ENCODE measurements at regions not wholly inside any gene's neighbourhood (a gene's known extent, or its start where the extent isn't known, plus 50 kb on each side); places are given as distances from the start of the nearest gene placed in this dataset.
"Not testable (repeated sequence)": the region's sequence is repeated elsewhere in the genome, so short reads cannot be mapped to it uniquely, and the experiment has no call there.

DNA sequence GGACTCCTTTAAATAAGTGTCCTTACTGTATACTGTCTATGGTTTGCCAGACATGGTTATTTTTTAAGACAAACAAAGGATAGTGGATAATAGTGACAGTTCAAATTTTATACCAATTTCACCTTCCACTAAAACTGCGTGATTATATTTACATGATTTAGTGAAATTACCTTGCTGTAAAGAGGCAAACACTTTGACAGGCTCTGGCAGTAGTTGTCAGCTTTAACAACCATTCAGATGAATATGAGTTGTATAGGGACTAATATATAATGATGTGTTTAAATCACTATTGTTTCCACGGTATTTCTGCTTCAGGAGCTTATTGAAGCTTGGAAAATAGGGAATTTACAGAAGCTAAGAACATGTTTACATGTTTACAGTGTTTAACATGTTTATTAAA lies 1364.0 kb downstream of the FSCB start:
- Histone ChIP-seq H3K4me1 (ENCODE audit: insufficient read depth, low read length) (no peaks in the 10 kb centered on the region; the same call in 1 of the 2 replicates), H3K9ac (ENCODE audit: low read depth, low read length) (no peak overlapping the region), H3K9me3 (ENCODE audit: control insufficient read depth, insufficient read depth, low read length) (no peaks in the 10 kb centered on the region), H3K36me3 (ENCODE audit: insufficient read depth, low read length) (no peaks in the 10 kb centered on the region)

DNA sequence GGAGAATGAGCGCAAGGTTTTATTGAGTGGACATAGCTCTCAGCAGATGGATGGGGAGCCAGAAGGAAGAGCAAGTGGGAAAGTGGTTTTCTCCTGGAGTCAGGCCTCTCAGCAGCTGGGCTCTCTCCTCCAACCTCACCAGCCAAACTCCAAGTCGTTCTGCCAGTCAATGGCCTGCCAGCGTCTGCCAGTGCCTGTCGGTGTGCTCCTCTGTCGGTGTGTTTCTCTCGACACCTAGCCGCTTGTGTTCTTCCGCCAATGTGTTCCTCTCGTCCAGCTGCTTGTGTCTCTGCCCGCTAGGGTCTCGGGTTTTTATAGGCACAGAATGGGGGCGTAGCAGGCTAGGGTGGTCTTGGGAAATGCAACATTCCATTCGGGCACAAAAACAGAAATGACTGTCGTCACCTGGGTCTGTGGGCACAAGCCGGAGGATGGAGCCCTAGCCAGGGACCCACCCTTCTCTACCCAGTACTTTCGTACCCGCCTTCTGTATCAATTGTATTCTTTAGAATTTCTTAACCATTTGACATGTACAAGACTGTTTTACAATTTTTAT lies 1365.4 kb downstream of the FSCB start:
- no peaks in the 10 kb centered on the region for H3K9me3 ChIP-seq (ENCODE audit: control insufficient read depth, insufficient read depth, low read length)
- H3K4me1 ChIP-seq (ENCODE audit: insufficient read depth, low read length): no peaks in the 10 kb centered on the region
- no peak overlapping the region for H3K9ac ChIP-seq (ENCODE audit: low read depth, low read length)
- no peaks in the 10 kb centered on the region for H3K36me3 ChIP-seq (ENCODE audit: insufficient read depth, low read length)

DNA sequence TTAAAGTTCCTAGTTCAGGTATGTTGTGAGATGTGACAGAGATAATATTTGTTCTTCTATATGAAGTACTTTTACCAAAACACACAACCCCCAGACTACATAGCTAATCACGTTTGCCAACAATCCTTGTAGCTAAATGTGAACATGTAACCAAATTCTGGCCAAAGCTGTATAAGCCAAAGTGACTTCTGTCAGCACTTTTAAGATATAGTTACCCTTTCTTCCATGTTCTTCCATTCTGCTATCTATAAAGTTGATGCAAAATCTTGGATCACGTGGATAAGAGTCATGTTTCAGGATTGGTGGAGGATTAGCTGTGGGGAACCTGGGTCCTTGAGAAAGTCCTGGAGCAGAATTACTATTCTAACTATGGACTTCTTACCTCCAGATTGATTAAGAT lies 1366.6 kb downstream of the FSCB start:
- Histone ChIP-seq H3K9ac (ENCODE audit: low read depth, low read length) (no peak overlapping the region), H3K36me3 (ENCODE audit: insufficient read depth, low read length) (no peaks in the 10 kb centered on the region), H3K9me3 (ENCODE audit: control insufficient read depth, insufficient read depth, low read length) (no peaks in the 10 kb centered on the region; the same call in 1 of the 2 replicates), H3K4me1 (ENCODE audit: insufficient read depth, low read length) (no peaks in the 10 kb centered on the region)

DNA sequence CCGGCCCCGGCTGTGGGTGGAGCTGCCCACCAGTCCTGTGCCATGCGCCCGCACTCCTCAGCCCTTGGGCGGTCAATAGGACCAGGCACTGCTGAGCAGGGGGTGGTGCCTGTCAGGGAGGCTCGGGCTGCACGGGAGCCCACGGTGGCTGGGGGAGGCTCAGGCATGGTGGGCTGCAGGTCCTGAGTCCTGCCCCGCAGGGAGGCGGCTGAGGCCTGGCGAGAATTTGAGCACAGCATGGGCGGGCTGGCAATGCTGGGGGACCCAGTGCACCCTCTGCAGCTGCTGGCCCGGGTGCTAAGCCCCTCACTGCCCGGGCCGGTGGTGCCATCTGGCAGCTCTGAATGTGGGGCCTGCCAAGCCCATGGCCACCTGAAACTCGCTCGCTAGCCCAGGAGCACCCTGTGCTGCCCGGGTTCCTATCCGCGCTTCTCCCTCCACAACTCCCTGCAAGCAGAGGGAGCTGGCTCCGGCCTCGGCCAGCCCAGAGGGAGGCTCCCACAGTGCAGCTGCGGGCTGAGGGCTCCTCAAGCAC lies 1371.1 kb downstream of the FSCB start:
- no peaks in the 10 kb centered on the region; the same call in 1 of the 2 replicates for H3K9me3 ChIP-seq (ENCODE audit: control insufficient read depth, insufficient read depth, low read length)
- H3K9ac ChIP-seq (ENCODE audit: low read depth, low read length): no peak overlapping the region
- H3K36me3 ChIP-seq (ENCODE audit: insufficient read depth, low read length): no peaks in the 10 kb centered on the region
- no peaks in the 10 kb centered on the region for H3K4me1 ChIP-seq (ENCODE audit: insufficient read depth, low read length)

DNA sequence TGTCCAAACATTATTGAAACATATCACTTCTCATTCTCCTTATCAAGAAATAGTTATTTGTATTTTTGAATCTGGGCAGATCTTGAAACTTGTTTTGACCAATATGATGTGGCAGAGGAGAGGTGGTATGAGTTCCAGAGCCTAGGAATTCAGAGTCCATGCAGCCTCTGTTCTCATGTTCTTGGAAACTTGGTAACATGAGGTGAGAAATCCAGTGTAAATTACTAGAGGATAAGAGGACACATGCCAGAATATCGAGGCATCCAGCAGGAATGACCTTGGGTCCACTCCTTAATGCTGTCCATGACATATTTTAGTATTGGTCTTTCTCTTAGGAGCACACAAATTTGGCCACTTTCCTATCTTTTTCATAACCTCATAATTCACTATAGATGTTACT lies 1374.6 kb downstream of the FSCB start:
- no peaks in the 10 kb centered on the region; the same call in 1 of the 2 replicates for H3K9me3 ChIP-seq (ENCODE audit: control insufficient read depth, insufficient read depth, low read length)
- no peaks in the 10 kb centered on the region for H3K4me1 ChIP-seq (ENCODE audit: insufficient read depth, low read length)
- H3K36me3 ChIP-seq (ENCODE audit: insufficient read depth, low read length): no peaks in the 10 kb centered on the region
- H3K9ac ChIP-seq (ENCODE audit: low read depth, low read length): no peak overlapping the region

DNA sequence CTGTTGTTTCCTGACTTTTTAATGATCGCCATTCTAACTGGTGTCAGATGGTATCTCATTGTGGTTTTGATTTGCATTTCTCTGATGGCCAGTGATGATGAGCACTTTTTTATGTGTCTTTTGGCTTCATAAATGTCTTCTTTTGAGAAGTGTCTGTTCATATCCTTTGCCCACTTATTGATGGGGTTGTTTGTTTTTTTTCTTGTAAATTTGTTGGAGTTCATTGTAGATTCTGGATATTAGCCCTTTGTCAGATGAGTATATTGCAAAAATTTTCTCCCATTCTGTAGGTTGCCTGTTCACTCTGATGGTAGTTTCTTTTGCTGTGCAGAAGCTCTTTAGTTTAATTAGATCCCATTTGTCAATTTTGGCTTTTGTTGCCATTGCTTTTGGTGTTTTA lies 1378.7 kb downstream of the FSCB start:
- H3K4me1 ChIP-seq (ENCODE audit: insufficient read depth, low read length); H3K9ac ChIP-seq (ENCODE audit: low read depth, low read length); H3K36me3 ChIP-seq (ENCODE audit: insufficient read depth, low read length); H3K9me3 ChIP-seq (ENCODE audit: control insufficient read depth, insufficient read depth, low read length): not testable (repeated sequence)

DNA sequence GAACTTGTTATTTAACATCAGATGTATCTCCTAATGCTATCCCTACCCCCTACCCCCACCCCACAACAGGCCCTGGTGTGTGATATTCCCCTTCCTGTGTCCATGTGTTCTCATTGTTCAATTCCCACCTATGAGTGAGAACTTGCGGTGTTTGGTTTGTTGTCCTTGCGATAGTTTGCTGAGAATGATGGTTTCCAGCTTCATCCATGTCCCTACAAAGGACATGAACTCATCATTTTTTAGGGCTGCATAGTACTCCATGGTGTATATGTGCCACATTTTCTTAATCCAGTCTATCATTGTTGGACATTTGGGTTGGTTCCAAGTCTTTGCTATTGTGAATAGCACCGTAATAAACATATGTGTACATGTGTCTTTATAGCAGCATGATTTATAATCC lies 1379.2 kb downstream of the FSCB start:
- not testable (repeated sequence) for H3K9ac ChIP-seq (ENCODE audit: low read depth, low read length); H3K9me3 ChIP-seq (ENCODE audit: control insufficient read depth, insufficient read depth, low read length); H3K4me1 ChIP-seq (ENCODE audit: insufficient read depth, low read length); H3K36me3 ChIP-seq (ENCODE audit: insufficient read depth, low read length)

DNA sequence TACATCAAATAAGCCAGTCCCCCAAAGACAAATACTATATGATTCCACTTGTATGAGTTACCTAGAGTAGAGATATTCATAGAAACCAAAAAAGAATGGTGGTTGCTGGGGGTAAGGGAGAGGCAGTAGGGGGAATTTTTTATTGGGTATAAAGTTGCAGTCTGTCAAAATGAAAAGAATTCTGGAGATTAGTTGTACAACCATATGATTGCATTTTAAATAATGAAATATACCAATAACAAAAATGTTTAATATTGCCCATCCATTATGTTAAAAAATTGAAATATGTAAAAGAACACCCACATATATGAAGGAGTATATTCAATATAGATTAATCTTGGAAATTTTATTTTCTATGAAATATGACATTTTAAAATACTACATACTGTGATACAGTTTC lies 1383.5 kb downstream of the FSCB start:
- Histone ChIP-seq H3K4me1 (ENCODE audit: insufficient read depth, low read length) (no peaks in the 10 kb centered on the region), H3K9ac (ENCODE audit: low read depth, low read length) (no peak overlapping the region), H3K36me3 (ENCODE audit: insufficient read depth, low read length) (no peaks in the 10 kb centered on the region), H3K9me3 (ENCODE audit: control insufficient read depth, insufficient read depth, low read length) (peaks cover 11% of the 10 kb centered on the region)

DNA sequence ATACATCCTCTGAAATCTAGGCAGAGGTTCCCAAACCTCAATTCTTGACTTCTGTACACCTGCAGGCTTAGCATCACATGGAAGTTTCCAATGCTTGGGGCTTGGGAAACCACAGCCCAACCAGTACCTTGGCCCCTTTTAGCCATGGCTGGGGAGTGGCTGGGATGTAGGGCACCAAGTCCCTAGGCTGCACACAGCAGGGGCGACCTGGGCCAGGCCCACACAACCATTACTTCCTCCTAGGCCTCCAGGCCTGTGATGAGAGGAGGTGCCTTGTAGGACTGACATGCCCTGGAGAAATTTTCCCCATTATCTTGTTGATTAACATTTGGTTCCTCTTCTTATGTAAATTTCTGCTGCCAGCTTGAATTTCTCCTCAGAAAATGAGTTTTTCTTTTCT lies 1387.4 kb downstream of the FSCB start:
- peaks cover 11% of the 10 kb centered on the region for H3K9me3 ChIP-seq (ENCODE audit: control insufficient read depth, insufficient read depth, low read length)
- no peaks in the 10 kb centered on the region for H3K36me3 ChIP-seq (ENCODE audit: insufficient read depth, low read length)
- no peaks in the 10 kb centered on the region for H3K4me1 ChIP-seq (ENCODE audit: insufficient read depth, low read length)
- no peak overlapping the region for H3K9ac ChIP-seq (ENCODE audit: low read depth, low read length)

DNA sequence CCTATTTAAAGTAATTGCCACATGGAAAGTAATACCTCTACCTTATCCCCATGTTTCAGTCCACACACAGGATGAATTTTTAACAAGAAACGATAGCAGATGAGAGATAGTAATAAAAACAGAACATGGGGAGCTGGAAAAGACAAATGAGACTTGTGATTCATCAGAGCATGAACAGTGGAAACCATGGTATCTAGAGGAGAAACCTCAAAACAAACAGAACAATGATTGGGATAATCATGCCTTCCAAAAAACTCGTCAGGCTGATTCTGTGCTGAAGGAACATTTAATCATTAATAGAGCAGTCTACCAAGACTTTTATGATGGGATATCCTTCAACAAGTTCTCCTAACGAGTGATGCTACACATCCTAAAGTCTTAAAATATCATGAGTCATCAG lies 1390.7 kb downstream of the FSCB start:
- H3K9me3 ChIP-seq (ENCODE audit: control insufficient read depth, insufficient read depth, low read length): peaks cover 11% of the 10 kb centered on the region
- H3K9ac ChIP-seq (ENCODE audit: low read depth, low read length): no peak overlapping the region
- no peaks in the 10 kb centered on the region for H3K36me3 ChIP-seq (ENCODE audit: insufficient read depth, low read length)
- no peaks in the 10 kb centered on the region for H3K4me1 ChIP-seq (ENCODE audit: insufficient read depth, low read length)

DNA sequence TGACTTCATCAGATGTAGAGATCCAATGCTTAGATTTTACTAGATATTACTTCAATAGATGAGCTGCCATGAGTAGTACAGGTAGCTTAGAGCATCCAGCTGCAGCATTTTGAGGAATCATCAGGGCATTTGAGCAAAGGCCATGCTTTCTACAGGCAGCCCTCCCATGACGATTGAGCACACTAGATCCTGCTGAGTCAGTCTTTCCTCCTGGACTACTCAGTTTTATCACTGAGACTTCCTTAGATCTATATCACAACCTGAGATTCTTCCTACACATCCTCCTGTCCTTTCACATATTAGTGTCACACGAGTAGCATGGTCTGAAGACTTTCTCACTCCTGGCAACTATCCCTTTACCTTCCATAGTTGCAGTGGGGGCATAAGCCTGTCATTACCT lies 1401.8 kb downstream of the FSCB start:
- H3K9ac ChIP-seq (ENCODE audit: low read depth, low read length): no peak overlapping the region
- H3K36me3 ChIP-seq (ENCODE audit: insufficient read depth, low read length): no peaks in the 10 kb centered on the region
- H3K4me1 ChIP-seq (ENCODE audit: insufficient read depth, low read length): no peaks in the 10 kb centered on the region
- H3K9me3 ChIP-seq (ENCODE audit: control insufficient read depth, insufficient read depth, low read length): no peaks in the 10 kb centered on the region

DNA sequence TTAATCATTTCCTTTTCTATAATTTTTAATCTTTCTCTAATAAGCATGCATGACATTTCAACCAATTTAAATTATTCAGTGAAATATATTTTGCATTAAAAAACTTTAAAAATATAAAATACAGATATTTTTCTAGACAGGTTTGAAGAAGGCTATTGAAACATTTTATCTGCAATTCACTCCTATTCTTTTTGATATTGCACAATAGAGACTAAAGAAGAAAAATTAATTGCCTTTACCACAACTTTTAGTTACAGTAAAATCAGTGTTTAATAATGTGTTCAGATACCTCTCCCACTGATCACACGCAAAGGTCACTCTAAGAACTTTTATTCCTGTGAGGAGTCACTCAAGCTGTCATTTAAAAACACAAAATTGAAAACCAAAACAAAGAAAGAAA lies 1416.7 kb downstream of the FSCB start:
- Histone ChIP-seq H3K9ac (ENCODE audit: low read depth, low read length) (no peak overlapping the region), H3K36me3 (ENCODE audit: insufficient read depth, low read length) (no peaks in the 10 kb centered on the region)

DNA sequence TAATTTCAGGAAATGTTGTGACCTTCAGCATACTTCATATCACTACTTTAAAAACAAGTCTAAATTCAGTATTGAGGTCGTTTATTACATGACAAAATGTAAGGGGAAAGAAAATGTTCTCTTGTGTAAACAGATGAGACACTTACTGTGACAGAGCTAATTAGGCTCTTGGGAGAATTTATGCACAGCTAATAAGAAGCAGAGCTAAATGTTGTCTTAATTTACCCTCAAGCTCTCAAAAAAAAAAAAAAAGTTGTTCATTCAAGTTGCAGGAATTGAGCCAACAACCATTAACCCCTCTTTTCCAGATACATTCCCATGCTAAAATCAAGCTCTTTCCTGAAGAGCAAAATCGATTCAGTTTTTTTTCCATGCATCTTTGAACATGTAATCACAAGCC lies 1419.4 kb downstream of the FSCB start:
- Histone ChIP-seq H3K9ac (ENCODE audit: low read depth, low read length) (no peak overlapping the region), H3K4me1 (ENCODE audit: insufficient read depth, low read length) (no peaks in the 10 kb centered on the region), H3K36me3 (ENCODE audit: insufficient read depth, low read length) (no peaks in the 10 kb centered on the region), H3K9me3 (ENCODE audit: control insufficient read depth, insufficient read depth, low read length) (peaks cover 2% of the 10 kb centered on the region; the same call in 1 of the 2 replicates)

More for the DNA sequence above, 1416.7 kb downstream of the FSCB start:
- Histone ChIP-seq H3K9me3 (ENCODE audit: control insufficient read depth, insufficient read depth, low read length) (no peaks in the 10 kb centered on the region), H3K4me1 (ENCODE audit: insufficient read depth, low read length) (no peaks in the 10 kb centered on the region)

DNA sequence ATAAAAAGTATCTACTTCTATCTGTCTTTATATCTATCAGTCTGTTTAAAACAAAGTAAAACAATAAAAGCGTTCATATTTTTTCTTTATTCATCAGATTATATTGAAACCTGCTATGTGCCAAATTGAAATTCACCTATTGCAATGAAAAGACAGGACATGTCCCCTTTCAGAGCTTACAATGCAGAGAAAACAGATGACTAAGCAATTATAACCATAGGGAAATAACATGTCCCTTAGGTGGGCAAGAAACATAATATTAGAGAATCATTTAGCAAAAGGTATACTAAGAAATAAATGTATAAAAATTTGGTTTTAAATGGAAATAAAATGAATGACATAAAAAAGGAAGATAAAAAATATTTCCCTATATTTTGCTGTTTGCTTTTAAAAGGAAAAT lies 1421.3 kb downstream of the FSCB start:
- H3K9ac ChIP-seq (ENCODE audit: low read depth, low read length): no peak overlapping the region
- no peaks in the 10 kb centered on the region for H3K4me1 ChIP-seq (ENCODE audit: insufficient read depth, low read length)
- no peaks in the 10 kb centered on the region for H3K36me3 ChIP-seq (ENCODE audit: insufficient read depth, low read length)
- H3K9me3 ChIP-seq (ENCODE audit: control insufficient read depth, insufficient read depth, low read length): peaks cover 2% of the 10 kb centered on the region; the same call in 1 of the 2 replicates

DNA sequence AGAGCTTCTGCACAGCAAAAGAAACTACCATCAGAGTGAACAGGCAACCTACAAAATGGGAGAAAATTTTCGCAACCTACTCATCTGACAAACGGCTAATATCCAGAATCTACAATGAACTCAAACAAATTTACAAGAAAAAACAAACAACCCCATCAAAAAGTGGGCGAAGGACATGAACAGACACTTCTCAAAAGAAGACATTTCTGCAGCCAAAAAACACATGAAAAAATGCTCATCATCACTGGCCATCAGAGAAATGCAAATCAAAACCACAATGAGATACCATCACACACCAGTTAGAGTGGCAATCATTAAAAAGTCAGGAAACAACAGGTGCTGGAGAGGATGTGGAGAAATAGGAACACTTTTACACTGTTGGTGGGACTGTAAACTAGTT lies 1439.7 kb downstream of the FSCB start:
- H3K9ac ChIP-seq (ENCODE audit: low read depth, low read length); H3K4me1 ChIP-seq (ENCODE audit: insufficient read depth, low read length); H3K36me3 ChIP-seq (ENCODE audit: insufficient read depth, low read length); H3K9me3 ChIP-seq (ENCODE audit: control insufficient read depth, insufficient read depth, low read length): not testable (repeated sequence)

DNA sequence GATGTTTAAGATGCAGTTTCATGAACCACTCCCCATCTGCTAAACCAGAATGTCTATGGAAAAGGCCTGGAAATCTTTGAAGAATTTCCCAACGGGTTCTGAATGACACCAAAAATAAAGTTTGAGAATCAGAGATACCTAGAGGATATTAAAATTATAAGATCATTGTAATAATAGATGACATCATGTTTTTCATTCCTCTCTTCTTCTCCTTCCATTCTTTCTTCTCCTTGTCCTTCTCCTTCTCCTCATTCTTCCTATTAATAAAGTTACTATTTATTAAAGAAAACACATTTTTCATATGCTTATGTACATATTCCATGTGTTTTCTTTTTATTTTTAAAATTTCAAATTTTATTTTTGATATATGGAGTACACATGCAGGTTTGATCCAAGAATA lies 1449.4 kb downstream of the LRFN5 start:
- Histone ChIP-seq H3K9ac (ENCODE audit: low read depth, low read length) (no peak overlapping the region), H3K4me1 (ENCODE audit: insufficient read depth, low read length) (no peaks in the 10 kb centered on the region), H3K36me3 (ENCODE audit: insufficient read depth, low read length) (no peaks in the 10 kb centered on the region), H3K9me3 (ENCODE audit: control insufficient read depth, insufficient read depth, low read length) (no peaks in the 10 kb centered on the region)
